Upper lobe of left lung (tissue), 4 donors: ENCODE measurements at regions not wholly inside any gene's neighbourhood (a gene's known extent, or its start where the extent isn't known, plus 50 kb on each side); places are given as distances from the start of the nearest gene placed in this dataset.

Source experiments
- EP300 ChIP-seq, 4 donors: sonication (generic); formaldehyde crosslinking; IDR thresholded peaks; one replicate each; pipeline ENCODE4 v1.5.1; 2017; ENCODE audit warnings: antibody characterized with exemption in 4 of 4, control low read depth in 2 of 4
- POLR2A ChIP-seq, 4 donors: fragments of 450-650 bp; IDR thresholded peaks; one replicate each; pipeline ENCODE4 v1.5.1; 2016 to 2017; ENCODE audit warnings: antibody characterized with exemption in 4 of 4, mild to moderate bottlenecking in 2 of 4
- POLR2AphosphoS5 ChIP-seq, 2 donors: sonication (generic); formaldehyde crosslinking; IDR thresholded peaks; one replicate each; pipeline ENCODE4 v1.5.1; 2017; ENCODE audit warnings: antibody characterized with exemption in 2 of 2
- TF ChIP-seq, protein P1 (sequence below), 6 experiments: fragments of 450-650 bp in 4 of 6; fragments of 200-600 bp in 2 of 6; sonication (generic) in 2 of 6; IDR thresholded peaks; one replicate each; pipeline ENCODE4 v1.5.1; 2016 to 2019; ENCODE audit warnings: antibody characterized with exemption in 6 of 6

DNA sequence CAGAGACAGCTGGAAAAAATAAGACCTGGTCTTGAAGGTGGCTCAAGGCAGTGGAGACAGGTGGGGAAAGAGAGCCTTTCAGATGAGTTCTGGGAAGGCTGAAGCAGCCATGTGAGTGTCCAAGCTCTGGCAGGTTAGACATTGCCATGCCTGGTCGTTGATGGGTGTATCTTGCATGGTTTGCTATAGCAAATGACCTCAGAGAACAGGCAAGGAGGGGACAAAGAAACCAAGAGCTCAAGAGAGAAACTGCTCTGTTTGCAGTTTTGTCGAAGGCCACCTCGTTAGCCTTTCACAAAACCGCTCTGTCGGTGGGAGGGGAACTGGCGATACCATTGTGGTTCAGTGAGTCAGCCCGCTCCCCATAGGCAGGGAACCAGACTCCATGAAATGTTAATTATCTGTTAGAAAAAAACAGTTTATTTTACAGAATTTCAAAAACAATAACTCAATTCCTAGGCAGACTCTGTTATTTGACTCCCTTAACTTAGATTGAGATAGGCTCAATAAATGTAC lies 82.8 kb upstream of the ARGLU1 start:
- TF ChIP-seq, protein P1, sequence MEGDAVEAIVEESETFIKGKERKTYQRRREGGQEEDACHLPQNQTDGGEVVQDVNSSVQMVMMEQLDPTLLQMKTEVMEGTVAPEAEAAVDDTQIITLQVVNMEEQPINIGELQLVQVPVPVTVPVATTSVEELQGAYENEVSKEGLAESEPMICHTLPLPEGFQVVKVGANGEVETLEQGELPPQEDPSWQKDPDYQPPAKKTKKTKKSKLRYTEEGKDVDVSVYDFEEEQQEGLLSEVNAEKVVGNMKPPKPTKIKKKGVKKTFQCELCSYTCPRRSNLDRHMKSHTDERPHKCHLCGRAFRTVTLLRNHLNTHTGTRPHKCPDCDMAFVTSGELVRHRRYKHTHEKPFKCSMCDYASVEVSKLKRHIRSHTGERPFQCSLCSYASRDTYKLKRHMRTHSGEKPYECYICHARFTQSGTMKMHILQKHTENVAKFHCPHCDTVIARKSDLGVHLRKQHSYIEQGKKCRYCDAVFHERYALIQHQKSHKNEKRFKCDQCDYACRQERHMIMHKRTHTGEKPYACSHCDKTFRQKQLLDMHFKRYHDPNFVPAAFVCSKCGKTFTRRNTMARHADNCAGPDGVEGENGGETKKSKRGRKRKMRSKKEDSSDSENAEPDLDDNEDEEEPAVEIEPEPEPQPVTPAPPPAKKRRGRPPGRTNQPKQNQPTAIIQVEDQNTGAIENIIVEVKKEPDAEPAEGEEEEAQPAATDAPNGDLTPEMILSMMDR (IDR thresholded peaks at IDR 0.05): no peak
- TF ChIP-seq POLR2A (IDR thresholded peaks at IDR 0.05): no peak
- no peak for TF ChIP-seq EP300 (IDR thresholded peaks at IDR 0.05)
- no peak for TF ChIP-seq POLR2AphosphoS5 (IDR thresholded peaks at IDR 0.05)
